Spleen (tissue), 7 donors: ENCODE measurements at regions not wholly inside any gene's neighbourhood (a gene's known extent, or its start where the extent isn't known, plus 50 kb on each side); places are given as distances from the start of the nearest gene placed in this dataset.

ENCODE experiments used
- CTCF ChIP-seq, 11 experiments: fragments of 200-600 bp in 7 of 11; fragments of 450-650 bp in 4 of 11; sonication (generic) in 4 of 11; IDR thresholded peaks in 8 of 11; conservative IDR thresholded peaks in 3 of 11; 1 replicate in 7 of 11; 2 replicates in 4 of 11; pipeline versions ENCODE4 v1.4.0 to v1.8.0; 2016 to 2021; ENCODE audit warnings: antibody characterized with exemption in 11 of 11, inconsistent platforms in 4 of 11, mild to moderate bottlenecking in 1 of 11
- POLR2AphosphoS5 ChIP-seq, 3 donors: sonication (generic); formaldehyde crosslinking; IDR thresholded peaks; one replicate each; pipeline ENCODE4 v1.5.1; 2017; ENCODE audit warnings: antibody characterized with exemption in 3 of 3
- donor health status: DM: no; HTN: no; CAD: no; lungs with moderate emphysema.
- donor health status: DM: no; HTN: no; CAD: no.
- donor health status: DM: no; HTN: no; CAD: no.

- TF ChIP-seq CTCF (IDR thresholded peaks at IDR 0.05 in 8 of 11, conservative IDR thresholded peaks at IDR 0.05 in 3 of 11) (no peak), POLR2AphosphoS5 (IDR thresholded peaks at IDR 0.05) (no peak)
Observed at GRCh38 chr6:72547020-72547419, 74.8 kb upstream of the KCNQ5 start.
